ENCODE measurements at regions not wholly inside any gene's neighbourhood (a gene's known extent, or its start where the extent isn't known, plus 50 kb on each side); places are given as distances from the start of the nearest gene placed in this dataset.
A peak's percentile ranks its signal among the peaks of the same experiment; 100 is the strongest.

- Mint-ChIP-seq H3K27me3 (ENCODE audit: low read depth in 3 of 3) (peaks cover 1 to 9% (median 6%) of the 10 kb centered on the region in 3 donors), H3K36me3 (no peaks in the 10 kb centered on the region), H3K27ac (no peak overlapping the region), H3K4me1 (no peaks in the 10 kb centered on the region), H3K9me3 (peaks cover 6 to 18% (median 13%) of the 10 kb centered on the region in 7 donors), H3K4me3 (no peak overlapping the region)
- no peak for TF ChIP-seq CTCF (IDR thresholded peaks at IDR 0.05)
- no peak for DNase-seq
- intact Hi-C loops (cut with micrococcal nuclease): no loop called here
- H3K4me2 ChIP-seq (replicated peaks; ENCODE audit: extremely low read depth, low read length, poor library complexity, severe bottlenecking): no peak overlapping the region
- H2AFZ ChIP-seq (ENCODE audit: insufficient read depth, low read depth, low read length, poor library complexity, severe bottlenecking): no peak overlapping the region
- H3K79me2 ChIP-seq (ENCODE audit: insufficient read depth, low read length): no peaks in the 10 kb centered on the region
- no peak overlapping the region for H3K9ac ChIP-seq (ENCODE audit: insufficient read depth, low read length, poor library complexity, severe bottlenecking)
- H3K27ac ChIP-seq (ENCODE audit: low read depth in 1 of 2, low read length in 2 of 2): no peak overlapping the region
- no peaks in the 10 kb centered on the region for H3K36me3 ChIP-seq (replicated peaks in 1 of 2; ENCODE audit: control insufficient read depth in 1 of 2, insufficient read depth in 2 of 2, low read length in 2 of 2)
- WGBS (ENCODE audit: insufficient coverage): 84% methylated on average over 16 of the region's 21 CpGs
- H3K4me3 ChIP-seq (replicated peaks in 1 of 3; ENCODE audit: low read depth in 2 of 3, low read length in 3 of 3): no peak overlapping the region
- no peaks in the 10 kb centered on the region for H3K27me3 ChIP-seq (ENCODE audit: control insufficient read depth in 2 of 2, insufficient read depth in 2 of 2, low read length in 2 of 2)
- H3K4me1 ChIP-seq (ENCODE audit: control insufficient read depth in 1 of 2, insufficient read depth in 2 of 2, low read length in 2 of 2): no peaks in the 10 kb centered on the region
- peaks cover 7 to 22% of the 10 kb centered on the region in 2 donors for H3K9me3 ChIP-seq (replicated peaks in 1 of 2; ENCODE audit: control insufficient read depth in 1 of 2, insufficient read depth in 1 of 2, low read length in 2 of 2)
- H4K20me1 ChIP-seq (ENCODE audit: insufficient read depth, low read length): no peaks in the 10 kb centered on the region
Measured at GRCh38 chr14:101360054-101360911, 201.0 kb upstream of the DIO3 start.

- TF ChIP-seq CTCF (IDR thresholded peaks at IDR 0.05): no peak
- Histone ChIP-seq H3K27ac (ENCODE audit: low read depth in 1 of 2, low read length in 2 of 2) (no peak overlapping the region), H2AFZ (ENCODE audit: insufficient read depth, low read depth, low read length, poor library complexity, severe bottlenecking) (no peak overlapping the region), H3K4me1 (ENCODE audit: control insufficient read depth in 1 of 2, insufficient read depth in 2 of 2, low read length in 2 of 2) (no peaks in the 10 kb centered on the region), H3K4me2 (replicated peaks; ENCODE audit: extremely low read depth, low read length, poor library complexity, severe bottlenecking) (no peak overlapping the region), H3K9me3 (replicated peaks in 1 of 2; ENCODE audit: control insufficient read depth in 1 of 2, insufficient read depth in 1 of 2, low read length in 2 of 2) (peaks cover 5 to 19% of the 10 kb centered on the region in 2 donors), H3K4me3 (replicated peaks in 1 of 3; ENCODE audit: low read depth in 2 of 3, low read length in 3 of 3) (no peak overlapping the region), H3K27me3 (ENCODE audit: control insufficient read depth in 2 of 2, insufficient read depth in 2 of 2, low read length in 2 of 2) (no peaks in the 10 kb centered on the region), H4K20me1 (ENCODE audit: insufficient read depth, low read length) (no peaks in the 10 kb centered on the region), H3K79me2 (ENCODE audit: insufficient read depth, low read length) (no peaks in the 10 kb centered on the region), H3K36me3 (replicated peaks in 1 of 2; ENCODE audit: control insufficient read depth in 1 of 2, insufficient read depth in 2 of 2, low read length in 2 of 2) (no peaks in the 10 kb centered on the region), H3K9ac (ENCODE audit: insufficient read depth, low read length, poor library complexity, severe bottlenecking) (no peak overlapping the region)
- H3K4me1 Mint-ChIP-seq: no peaks in the 10 kb centered on the region
- H3K27ac Mint-ChIP-seq: peak overlapping the region in 1 of 7 donors; percentile 55
- peaks cover 1 to 9% (median 9%) of the 10 kb centered on the region in 3 donors for H3K27me3 Mint-ChIP-seq (ENCODE audit: low read depth in 3 of 3)
- no peak for DNase-seq
- 21% methylated on average over 16 of the region's 16 CpGs for WGBS (ENCODE audit: insufficient coverage)
- H3K4me3 Mint-ChIP-seq: no peak overlapping the region
- H3K36me3 Mint-ChIP-seq: no peaks in the 10 kb centered on the region
- H3K9me3 Mint-ChIP-seq: peaks cover 6 to 16% (median 10%) of the 10 kb centered on the region in 7 donors
- intact Hi-C loops (cut with micrococcal nuclease): no loop called here
Measured at GRCh38 chr14:101361044-101361443, 200.3 kb upstream of the DIO3 start.

Measured in CD14-positive monocyte (primary cell).